Nephron (organoid): ENCODE measurements at regions not wholly inside any gene's neighbourhood (a gene's known extent, or its start where the extent isn't known, plus 50 kb on each side); places are given as distances from the start of the nearest gene placed in this dataset.

Experiments used
- H3K27ac Mint-ChIP-seq, 3 experiments: 2 replicates each; pipeline ENCODE4 v1.8.0; 2020; ENCODE audit warnings: mixed read lengths in 3 of 3, mild to moderate bottlenecking in 2 of 3, moderate library complexity in 1 of 3
- H3K27me3 Mint-ChIP-seq: 2 replicates; pipeline ENCODE4 v1.8.0; 2021; ENCODE audit warnings: low read depth, mild to moderate bottlenecking, moderate library complexity, mixed read lengths
- H3K36me3 Mint-ChIP-seq: 2 replicates; pipeline ENCODE4 v1.8.0; 2020; ENCODE audit warnings: low read depth, mixed read lengths
- H3K4me1 Mint-ChIP-seq: 2 replicates; pipeline ENCODE4 v1.8.0; 2020; ENCODE audit warnings: mixed read lengths
- H3K4me3 Mint-ChIP-seq, 3 experiments: 2 replicates each; pipeline ENCODE4 v1.8.0; 2020; ENCODE audit warnings: mild to moderate bottlenecking in 3 of 3, mixed read lengths in 3 of 3, moderate library complexity in 2 of 3
- H3K9me3 Mint-ChIP-seq: 2 replicates; pipeline ENCODE4 v1.8.0; 2020; ENCODE audit warnings: mixed read lengths
- CTCF ChIP-seq, 3 experiments: fragments of 200-600 bp; sonication (generic); IDR thresholded peaks; one replicate each; pipeline ENCODE4 v1.5.0; 2021; ENCODE audit warnings: antibody characterized with exemption in 3 of 3; ENCODE audit not compliant: unreplicated experiment in 3 of 3

GRCh38 chr5:21094619-21095018 is 1106.6 kb upstream of the CDH18 start:
- Mint-ChIP-seq H3K9me3 (no peaks in the 10 kb centered on the region), H3K27ac (no peak overlapping the region), H3K36me3 (no peaks in the 10 kb centered on the region), H3K4me3 (no peak overlapping the region), H3K27me3 (peaks cover 8% of the 10 kb centered on the region), H3K4me1 (no peaks in the 10 kb centered on the region)
- no peak for TF ChIP-seq CTCF (IDR thresholded peaks at IDR 0.05; ENCODE audit: unreplicated experiment in 3 of 3)

- H3K36me3 Mint-ChIP-seq, result no peaks in the 10 kb centered on the region
- H3K4me1 Mint-ChIP-seq, result no peaks in the 10 kb centered on the region
- peaks cover 2% of the 10 kb centered on the region for H3K9me3 Mint-ChIP-seq
Measured at GRCh38 chr5:21087766-21088165, 1099.8 kb upstream of the CDH18 start.

GRCh38 chr5:21085791-21086190 is 1097.8 kb upstream of the CDH18 start:
- Mint-ChIP-seq H3K9me3 (peaks cover 2% of the 10 kb centered on the region), H3K36me3 (no peaks in the 10 kb centered on the region)
- no peak for TF ChIP-seq CTCF (IDR thresholded peaks at IDR 0.05; ENCODE audit: unreplicated experiment in 3 of 3)

More at GRCh38 chr5:21087766-21088165, 1099.8 kb upstream of the CDH18 start:
- Mint-ChIP-seq H3K4me3 (no peak overlapping the region), H3K27me3 (no peaks in the 10 kb centered on the region), H3K27ac (no peak overlapping the region)
- no peak for TF ChIP-seq CTCF (IDR thresholded peaks at IDR 0.05; ENCODE audit: unreplicated experiment in 3 of 3)

GRCh38 chr5:21071986-21072385 is 1084.0 kb upstream of the CDH18 start:
- no peak for TF ChIP-seq CTCF (IDR thresholded peaks at IDR 0.05; ENCODE audit: unreplicated experiment in 3 of 3)
- no peaks in the 10 kb centered on the region for H3K27me3 Mint-ChIP-seq
- no peaks in the 10 kb centered on the region for H3K4me1 Mint-ChIP-seq
- no peak overlapping the region for H3K27ac Mint-ChIP-seq
- H3K4me3 Mint-ChIP-seq, result no peak overlapping the region
- no peaks in the 10 kb centered on the region for H3K36me3 Mint-ChIP-seq
- no peaks in the 10 kb centered on the region for H3K9me3 Mint-ChIP-seq

More at GRCh38 chr5:21085791-21086190, 1097.8 kb upstream of the CDH18 start:
- Mint-ChIP-seq H3K27me3 (no peaks in the 10 kb centered on the region), H3K4me1 (no peaks in the 10 kb centered on the region), H3K4me3 (no peak overlapping the region), H3K27ac (no peak overlapping the region)

- Mint-ChIP-seq H3K9me3 (no peaks in the 10 kb centered on the region), H3K36me3 (no peaks in the 10 kb centered on the region), H3K4me3 (no peak overlapping the region)
Measured at GRCh38 chr5:21071421-21071820, 1083.4 kb upstream of the CDH18 start.

More at GRCh38 chr5:21071421-21071820, 1083.4 kb upstream of the CDH18 start:
- no peak for TF ChIP-seq CTCF (IDR thresholded peaks at IDR 0.05; ENCODE audit: unreplicated experiment in 3 of 3)
- H3K27me3 Mint-ChIP-seq, result no peaks in the 10 kb centered on the region
- no peaks in the 10 kb centered on the region for H3K4me1 Mint-ChIP-seq
- no peak overlapping the region for H3K27ac Mint-ChIP-seq
